HG03439 (cell line): ENCODE measurements at regions not wholly inside any gene's neighbourhood (a gene's known extent, or its start where the extent isn't known, plus 50 kb on each side); places are given as distances from the start of the nearest gene placed in this dataset.

Experiments used
- ATAC-seq: cut with Tn5 transposase; IDR thresholded peaks from one replicate; pipeline ENCODE4 v1.9.1; 2021; ENCODE audit warnings: mild to moderate bottlenecking, moderate library complexity; ENCODE audit not compliant: unreplicated experiment

GRCh38 chr2:23235736-23236135, 149.2 kb upstream of the KLHL29 start:
- no peak for ATAC-seq

- ATAC-seq: no peak
Observed at GRCh38 chr2:23237147-23237546, 147.8 kb upstream of the KLHL29 start.

- no peak for ATAC-seq
Observed at GRCh38 chr2:23238011-23238657, 146.8 kb upstream of the KLHL29 start.

- no peak for ATAC-seq
Observed at GRCh38 chr2:23239374-23239773, 145.6 kb upstream of the KLHL29 start.

GRCh38 chr2:23241121-23241520, 143.9 kb upstream of the KLHL29 start:
- ATAC-seq: no peak

GRCh38 chr2:23241611-23242245, 143.3 kb upstream of the KLHL29 start:
- ATAC-seq: no peak

GRCh38 chr2:23243073-23243659, 141.8 kb upstream of the KLHL29 start:
- ATAC-seq: no peak

GRCh38 chr2:23244617-23245016, 140.4 kb upstream of the KLHL29 start:
- ATAC-seq: no peak

GRCh38 chr2:23246992-23247683, 137.8 kb upstream of the KLHL29 start:
- no peak for ATAC-seq

GRCh38 chr2:23248667-23249066, 136.3 kb upstream of the KLHL29 start:
- no peak for ATAC-seq

- no peak for ATAC-seq
Observed at GRCh38 chr2:23249348-23249747, 135.6 kb upstream of the KLHL29 start.

- ATAC-seq: no peak
Observed at GRCh38 chr2:23250371-23250770, 134.6 kb upstream of the KLHL29 start.

GRCh38 chr2:23256643-23257042, 128.3 kb upstream of the KLHL29 start:
- no peak for ATAC-seq

GRCh38 chr2:23260621-23261020, 124.4 kb upstream of the KLHL29 start:
- ATAC-seq: no peak

- ATAC-seq: no peak
Observed at GRCh38 chr2:23268467-23269263, 116.3 kb upstream of the KLHL29 start.

GRCh38 chr2:23269747-23270146, 115.2 kb upstream of the KLHL29 start:
- no peak for ATAC-seq

- no peak for ATAC-seq
Observed at GRCh38 chr2:23270810-23271209, 114.2 kb upstream of the KLHL29 start.

GRCh38 chr2:23271230-23271629, 113.7 kb upstream of the KLHL29 start:
- no peak for ATAC-seq

- no peak for ATAC-seq
Observed at GRCh38 chr2:23273786-23274185, 111.2 kb upstream of the KLHL29 start.

GRCh38 chr2:23280401-23280800, 104.6 kb upstream of the KLHL29 start:
- ATAC-seq: no peak

GRCh38 chr2:23283653-23284052, 101.3 kb upstream of the KLHL29 start:
- no peak for ATAC-seq
